ENCODE measurements at regions not wholly inside any gene's neighbourhood (a gene's known extent, or its start where the extent isn't known, plus 50 kb on each side); places are given as distances from the start of the nearest gene placed in this dataset.

DNA sequence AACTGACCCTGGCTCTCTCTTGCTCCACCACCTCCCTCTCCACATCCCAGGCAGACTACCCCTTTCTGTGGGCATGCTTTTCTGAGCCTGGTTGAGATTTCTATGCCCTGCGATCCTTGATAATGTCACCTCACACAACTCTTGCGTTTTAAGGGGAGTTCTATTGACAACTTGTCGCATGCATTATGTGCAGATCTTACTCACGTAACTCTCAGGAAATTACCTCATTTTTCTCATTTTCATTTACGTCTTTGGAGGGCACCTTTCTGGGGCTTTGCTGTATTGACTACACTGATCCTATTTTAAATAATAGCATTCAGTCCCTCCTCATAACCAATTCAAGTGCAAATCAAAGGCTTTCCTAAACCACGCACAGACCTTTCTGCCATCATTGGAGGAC, 140.4 kb upstream of the WWC1 start:
- TF ChIP-seq, protein P1, sequence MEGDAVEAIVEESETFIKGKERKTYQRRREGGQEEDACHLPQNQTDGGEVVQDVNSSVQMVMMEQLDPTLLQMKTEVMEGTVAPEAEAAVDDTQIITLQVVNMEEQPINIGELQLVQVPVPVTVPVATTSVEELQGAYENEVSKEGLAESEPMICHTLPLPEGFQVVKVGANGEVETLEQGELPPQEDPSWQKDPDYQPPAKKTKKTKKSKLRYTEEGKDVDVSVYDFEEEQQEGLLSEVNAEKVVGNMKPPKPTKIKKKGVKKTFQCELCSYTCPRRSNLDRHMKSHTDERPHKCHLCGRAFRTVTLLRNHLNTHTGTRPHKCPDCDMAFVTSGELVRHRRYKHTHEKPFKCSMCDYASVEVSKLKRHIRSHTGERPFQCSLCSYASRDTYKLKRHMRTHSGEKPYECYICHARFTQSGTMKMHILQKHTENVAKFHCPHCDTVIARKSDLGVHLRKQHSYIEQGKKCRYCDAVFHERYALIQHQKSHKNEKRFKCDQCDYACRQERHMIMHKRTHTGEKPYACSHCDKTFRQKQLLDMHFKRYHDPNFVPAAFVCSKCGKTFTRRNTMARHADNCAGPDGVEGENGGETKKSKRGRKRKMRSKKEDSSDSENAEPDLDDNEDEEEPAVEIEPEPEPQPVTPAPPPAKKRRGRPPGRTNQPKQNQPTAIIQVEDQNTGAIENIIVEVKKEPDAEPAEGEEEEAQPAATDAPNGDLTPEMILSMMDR (conservative IDR thresholded peaks at IDR 0.05; ENCODE audit: low read length), result no peak
- no peak for TF ChIP-seq EZH2phosphoT487 (IDR thresholded peaks at IDR 0.05; ENCODE audit: borderline replicate concordance, low read depth, low read length)
